Panc1 (cell line): ENCODE measurements at regions not wholly inside any gene's neighbourhood (a gene's known extent, or its start where the extent isn't known, plus 50 kb on each side); places are given as distances from the start of the nearest gene placed in this dataset.

Experiments
- POLR2AphosphoS5 ChIP-seq: IDR thresholded peaks from 2 replicates; pipeline ENCODE4 v1.6.1; 2012; ENCODE audit warnings: mild to moderate bottlenecking, low read depth, low read length, moderate library complexity
- SIN3A ChIP-seq: IDR thresholded peaks from 2 replicates; pipeline ENCODE4 v1.6.1; 2012; ENCODE audit warnings: low read depth, mild to moderate bottlenecking, low read length, moderate library complexity, borderline replicate concordance; ENCODE audit not compliant: insufficient read depth
- TCF7L2 ChIP-seq: IDR thresholded peaks from 2 replicates; pipeline ENCODE4 v1.6.1; 2011; ENCODE audit warnings: mild to moderate bottlenecking, low read depth, low read length, inconsistent platforms
- TF ChIP-seq, protein P1 (sequence below): fragments of 450-650 bp; IDR thresholded peaks from 2 replicates; pipeline ENCODE4 v1.5.1; 2017; ENCODE audit warnings: mild to moderate bottlenecking
- TF ChIP-seq, protein P2 (sequence below), 2 experiments: IDR thresholded peaks; 2 replicates each; pipeline ENCODE4 v1.6.1; 2011 to 2012; ENCODE audit warnings: low read depth in 2 of 2, control low read depth in 1 of 2, low read length in 1 of 2, mild to moderate bottlenecking in 1 of 2, moderate library complexity in 1 of 2; ENCODE audit not compliant: insufficient read depth in 1 of 2

DNA sequence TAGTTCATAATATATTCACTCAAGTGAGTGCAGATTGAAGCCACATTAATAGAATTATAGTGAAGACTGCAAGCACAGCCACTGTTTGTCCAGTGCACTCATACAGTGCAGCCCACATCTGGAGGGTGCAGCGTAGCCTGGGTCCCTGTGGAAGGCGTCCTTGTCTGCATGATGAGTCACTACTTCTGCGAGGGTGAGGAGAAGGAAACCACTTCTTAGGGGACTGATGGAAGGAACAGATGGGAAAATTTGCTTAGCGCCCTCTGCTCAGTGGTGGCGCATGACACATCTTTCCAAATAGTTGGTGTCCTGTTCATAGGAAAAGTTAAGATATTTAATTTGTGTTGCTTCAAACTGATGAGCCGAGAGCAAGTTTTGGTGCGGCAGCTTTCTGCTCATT lies 330.4 kb upstream of the SMIM21 start:
- TF ChIP-seq SIN3A (no peak), POLR2AphosphoS5 (no peak), TCF7L2 (no peak)
- TF ChIP-seq, protein P1, sequence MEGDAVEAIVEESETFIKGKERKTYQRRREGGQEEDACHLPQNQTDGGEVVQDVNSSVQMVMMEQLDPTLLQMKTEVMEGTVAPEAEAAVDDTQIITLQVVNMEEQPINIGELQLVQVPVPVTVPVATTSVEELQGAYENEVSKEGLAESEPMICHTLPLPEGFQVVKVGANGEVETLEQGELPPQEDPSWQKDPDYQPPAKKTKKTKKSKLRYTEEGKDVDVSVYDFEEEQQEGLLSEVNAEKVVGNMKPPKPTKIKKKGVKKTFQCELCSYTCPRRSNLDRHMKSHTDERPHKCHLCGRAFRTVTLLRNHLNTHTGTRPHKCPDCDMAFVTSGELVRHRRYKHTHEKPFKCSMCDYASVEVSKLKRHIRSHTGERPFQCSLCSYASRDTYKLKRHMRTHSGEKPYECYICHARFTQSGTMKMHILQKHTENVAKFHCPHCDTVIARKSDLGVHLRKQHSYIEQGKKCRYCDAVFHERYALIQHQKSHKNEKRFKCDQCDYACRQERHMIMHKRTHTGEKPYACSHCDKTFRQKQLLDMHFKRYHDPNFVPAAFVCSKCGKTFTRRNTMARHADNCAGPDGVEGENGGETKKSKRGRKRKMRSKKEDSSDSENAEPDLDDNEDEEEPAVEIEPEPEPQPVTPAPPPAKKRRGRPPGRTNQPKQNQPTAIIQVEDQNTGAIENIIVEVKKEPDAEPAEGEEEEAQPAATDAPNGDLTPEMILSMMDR: no peak
- TF ChIP-seq, protein P2, sequence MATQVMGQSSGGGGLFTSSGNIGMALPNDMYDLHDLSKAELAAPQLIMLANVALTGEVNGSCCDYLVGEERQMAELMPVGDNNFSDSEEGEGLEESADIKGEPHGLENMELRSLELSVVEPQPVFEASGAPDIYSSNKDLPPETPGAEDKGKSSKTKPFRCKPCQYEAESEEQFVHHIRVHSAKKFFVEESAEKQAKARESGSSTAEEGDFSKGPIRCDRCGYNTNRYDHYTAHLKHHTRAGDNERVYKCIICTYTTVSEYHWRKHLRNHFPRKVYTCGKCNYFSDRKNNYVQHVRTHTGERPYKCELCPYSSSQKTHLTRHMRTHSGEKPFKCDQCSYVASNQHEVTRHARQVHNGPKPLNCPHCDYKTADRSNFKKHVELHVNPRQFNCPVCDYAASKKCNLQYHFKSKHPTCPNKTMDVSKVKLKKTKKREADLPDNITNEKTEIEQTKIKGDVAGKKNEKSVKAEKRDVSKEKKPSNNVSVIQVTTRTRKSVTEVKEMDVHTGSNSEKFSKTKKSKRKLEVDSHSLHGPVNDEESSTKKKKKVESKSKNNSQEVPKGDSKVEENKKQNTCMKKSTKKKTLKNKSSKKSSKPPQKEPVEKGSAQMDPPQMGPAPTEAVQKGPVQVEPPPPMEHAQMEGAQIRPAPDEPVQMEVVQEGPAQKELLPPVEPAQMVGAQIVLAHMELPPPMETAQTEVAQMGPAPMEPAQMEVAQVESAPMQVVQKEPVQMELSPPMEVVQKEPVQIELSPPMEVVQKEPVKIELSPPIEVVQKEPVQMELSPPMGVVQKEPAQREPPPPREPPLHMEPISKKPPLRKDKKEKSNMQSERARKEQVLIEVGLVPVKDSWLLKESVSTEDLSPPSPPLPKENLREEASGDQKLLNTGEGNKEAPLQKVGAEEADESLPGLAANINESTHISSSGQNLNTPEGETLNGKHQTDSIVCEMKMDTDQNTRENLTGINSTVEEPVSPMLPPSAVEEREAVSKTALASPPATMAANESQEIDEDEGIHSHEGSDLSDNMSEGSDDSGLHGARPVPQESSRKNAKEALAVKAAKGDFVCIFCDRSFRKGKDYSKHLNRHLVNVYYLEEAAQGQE (IDR thresholded peaks at IDR 0.05; ENCODE audit: insufficient read depth in 1 of 2, low read depth in 2 of 2, low read length in 1 of 2): no peak
